K562 (cell line): ENCODE measurements at regions not wholly inside any gene's neighbourhood (a gene's known extent, or its start where the extent isn't known, plus 50 kb on each side); places are given as distances from the start of the nearest gene placed in this dataset.

Experiments used
- ADNP ChIP-seq: fragments of 200-800 bp; sonication (Bioruptor generic); IDR thresholded peaks from 2 replicates; pipeline ENCODE4 v1.6.1; 2016; ENCODE audit warnings: missing genetic modification characterization, missing compliant biosample characterization
- CBFA2T3 ChIP-seq: fragments of 450-650 bp; IDR thresholded peaks from 2 replicates; pipeline ENCODE4 v1.6.1; 2017
- CBFB ChIP-seq: sonication (generic); formaldehyde crosslinking; IDR thresholded peaks from 2 replicates; pipeline ENCODE4 v1.4.0; 2020; ENCODE audit warnings: mild to moderate bottlenecking, missing genetic modification reagents
- CBX5 ChIP-seq: IDR thresholded peaks from 2 replicates; pipeline ENCODE4 v1.6.1; 2014; ENCODE audit warnings: low read depth, borderline replicate concordance
- CBX8 ChIP-seq: fragments of 200-600 bp; sonication (generic); IDR thresholded peaks from 2 replicates; pipeline ENCODE4 v1.6.1; 2012; ENCODE audit warnings: borderline replicate concordance, mixed run types, low read depth, mild to moderate bottlenecking, moderate library complexity, mixed read lengths, low read length, control low read depth, inconsistent platforms; ENCODE audit not compliant: poor library complexity, severe bottlenecking; ENCODE audit errors: extremely low read depth
- CXXC5 ChIP-seq: fragments of 250-450 bp; sonication (Bioruptor Pico); IDR thresholded peaks from 2 replicates; pipeline ENCODE4 v1.8.0; 2022; ENCODE audit warnings: inconsistent platforms, mild to moderate bottlenecking, moderate library complexity
- HDAC3 ChIP-seq: fragments of 450-650 bp; IDR thresholded peaks from 2 replicates; pipeline ENCODE4 v1.6.1; 2018; ENCODE audit warnings: borderline replicate concordance, mild to moderate bottlenecking, moderate library complexity; ENCODE audit not compliant: partially characterized antibody
- HLTF ChIP-seq: fragments of 450-650 bp; IDR thresholded peaks from 2 replicates; pipeline ENCODE4 v1.6.1; 2016
- JUND ChIP-seq, 2 experiments: IDR thresholded peaks; 2 replicates in 1 of 2; 3 replicates in 1 of 2; pipeline ENCODE4 v1.6.1; 2011; ENCODE audit warnings: borderline replicate concordance in 2 of 2, low read depth in 2 of 2, low read length in 2 of 2, improper control_type of control experiment in 1 of 2, missing biosample characterization in 1 of 2, missing genetic modification characterization in 1 of 2, missing genetic modification reagents in 1 of 2
- MEIS2 ChIP-seq: fragments of 450-650 bp; IDR thresholded peaks from 2 replicates; pipeline ENCODE4 v1.6.1; 2014; ENCODE audit warnings: mild to moderate bottlenecking; ENCODE audit not compliant: partially characterized antibody
- MTF1 ChIP-seq: fragments of 250-450 bp; sonication (Bioruptor Pico); IDR thresholded peaks from 2 replicates; pipeline ENCODE4 v1.9.0; 2021; ENCODE audit warnings: moderate library complexity, mild to moderate bottlenecking, inconsistent platforms, borderline replicate concordance
- SOX6 ChIP-seq: fragments of 450-650 bp; IDR thresholded peaks from 2 replicates; pipeline ENCODE4 v1.6.1; 2014; ENCODE audit warnings: mild to moderate bottlenecking
- TAL1 ChIP-seq: fragments of 450-650 bp; IDR thresholded peaks from 2 replicates; pipeline ENCODE4 v1.6.1; 2016; ENCODE audit warnings: mild to moderate bottlenecking
- TCF3 ChIP-seq: sonication (generic); formaldehyde crosslinking; IDR thresholded peaks from 2 replicates; pipeline ENCODE4 v1.4.0; 2020; ENCODE audit warnings: mild to moderate bottlenecking, missing genetic modification reagents
- U2AF2 ChIP-seq: fragments of 200-400 bp; formaldehyde crosslinking; optimal IDR thresholded peaks from 2 replicates; pipeline ENCODE3; 2017; ENCODE audit warnings: low read depth, mild to moderate bottlenecking, low read length
- ZNF175 ChIP-seq: fragments of 200-800 bp; sonication (Bioruptor generic); IDR thresholded peaks from 2 replicates; pipeline ENCODE4 v1.6.1; 2016; ENCODE audit warnings: low read depth, mild to moderate bottlenecking, missing genetic modification characterization, missing compliant biosample characterization
- TF ChIP-seq, protein P1 (sequence below), 2 experiments: fragments of 200-800 bp in 1 of 2; sonication (Bioruptor generic) in 1 of 2; sonication (generic) in 1 of 2; formaldehyde crosslinking in 1 of 2; IDR thresholded peaks in 1 of 2; conservative IDR thresholded peaks in 1 of 2; 2 replicates each; pipeline versions ENCODE4 v1.5.0 to v1.6.1; 2016 to 2020; ENCODE audit warnings: missing compliant biosample characterization in 1 of 2, missing genetic modification characterization in 1 of 2, missing genetic modification reagents in 1 of 2
- TF ChIP-seq, protein P2 (sequence below): fragments of 250-450 bp; sonication (Bioruptor Pico); IDR thresholded peaks from 2 replicates; pipeline ENCODE4 v1.8.0; 2022; ENCODE audit warnings: inconsistent platforms
- TF ChIP-seq, protein P3 (sequence below): fragments of 250-450 bp; sonication (Bioruptor Pico); IDR thresholded peaks from 2 replicates; pipeline ENCODE4 v1.4.0; 2020; ENCODE audit warnings: mild to moderate bottlenecking

DNA sequence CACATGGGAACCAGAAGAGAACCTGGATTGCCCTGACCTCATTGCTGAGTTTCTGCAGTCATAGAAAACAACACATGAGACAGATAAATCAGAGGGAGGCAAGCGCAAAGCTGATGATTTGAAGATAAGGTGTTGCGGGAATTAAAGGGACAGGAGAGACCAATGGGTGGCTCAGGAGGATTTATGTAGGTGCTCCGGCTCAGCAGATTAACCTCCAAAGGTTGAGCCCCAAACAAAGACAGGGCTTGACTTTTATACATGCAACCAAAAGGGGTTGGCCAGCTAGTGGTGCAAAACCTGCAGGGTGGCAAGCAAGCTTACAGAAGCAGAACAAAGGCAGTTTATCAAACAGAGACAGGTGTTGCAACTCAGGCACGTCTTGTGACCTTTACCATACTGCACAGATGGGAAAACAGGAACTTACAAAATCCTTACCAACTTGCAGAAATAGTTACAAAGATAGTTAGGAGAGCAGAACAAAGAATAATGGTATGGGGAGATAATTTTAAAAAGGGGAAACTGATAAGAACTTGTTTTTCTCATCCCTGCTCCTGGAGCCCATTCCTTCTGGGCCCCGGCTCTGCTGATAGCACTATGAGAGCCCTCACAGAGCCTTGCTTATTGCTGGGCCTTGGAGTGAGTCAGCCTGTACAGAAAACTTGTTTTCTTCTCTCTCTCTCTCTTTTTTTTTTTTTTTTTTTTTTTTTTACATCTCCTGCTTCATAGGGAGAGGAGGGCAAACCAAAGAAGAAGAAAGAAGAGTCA is 93.6 kb downstream of the SNRPE start (continued):
- TF ChIP-seq, protein P1, sequence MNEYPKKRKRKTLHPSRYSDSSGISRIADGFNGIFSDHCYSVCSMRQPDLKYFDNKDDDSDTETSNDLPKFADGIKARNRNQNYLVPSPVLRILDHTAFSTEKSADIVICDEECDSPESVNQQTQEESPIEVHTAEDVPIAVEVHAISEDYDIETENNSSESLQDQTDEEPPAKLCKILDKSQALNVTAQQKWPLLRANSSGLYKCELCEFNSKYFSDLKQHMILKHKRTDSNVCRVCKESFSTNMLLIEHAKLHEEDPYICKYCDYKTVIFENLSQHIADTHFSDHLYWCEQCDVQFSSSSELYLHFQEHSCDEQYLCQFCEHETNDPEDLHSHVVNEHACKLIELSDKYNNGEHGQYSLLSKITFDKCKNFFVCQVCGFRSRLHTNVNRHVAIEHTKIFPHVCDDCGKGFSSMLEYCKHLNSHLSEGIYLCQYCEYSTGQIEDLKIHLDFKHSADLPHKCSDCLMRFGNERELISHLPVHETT (CRISPR knock-in tag; conservative IDR thresholded peaks at IDR 0.05 in 1 of 2, IDR thresholded peaks at IDR 0.05 in 1 of 2) = 0 out of 4 replicates have a peak, but pooled peaks of 1 of the 2 experiments have one; percentile 42
- TF ChIP-seq JUND (IDR thresholded peaks at IDR 0.05; ENCODE audit: borderline replicate concordance, low read depth, low read length) (no peak), JUND (tag; IDR thresholded peaks at IDR 0.05; ENCODE audit: borderline replicate concordance, low read depth, low read length) (0 out of 3 replicates have a peak, but pooled peaks have one; percentile 23), CBX8 (no peak), CBFB (CRISPR knock-in tag) (no peak), MTF1 (CRISPR knock-in tag) (no peak), HLTF (no peak), MEIS2 (peak; percentile 65), U2AF2 (no peak), CXXC5 (CRISPR knock-in tag) (peak; percentile 50; the same call in 1 of the 2 replicates), TCF3 (CRISPR knock-in tag) (peak; percentile 71), ADNP (tag) (0 out of 2 replicates have a peak, but pooled peaks have one; percentile 30), ZNF175 (CRISPR knock-in tag) (0 out of 2 replicates have a peak, but pooled peaks have one; percentile 35), HDAC3 (peak; percentile 19), CBFA2T3 (peak; percentile 64), TAL1 (peak; percentile 60), SOX6 (peak; percentile 93), CBX5 (peak; percentile 77; the same call in 1 of the 2 replicates)
- TF ChIP-seq, protein P2, sequence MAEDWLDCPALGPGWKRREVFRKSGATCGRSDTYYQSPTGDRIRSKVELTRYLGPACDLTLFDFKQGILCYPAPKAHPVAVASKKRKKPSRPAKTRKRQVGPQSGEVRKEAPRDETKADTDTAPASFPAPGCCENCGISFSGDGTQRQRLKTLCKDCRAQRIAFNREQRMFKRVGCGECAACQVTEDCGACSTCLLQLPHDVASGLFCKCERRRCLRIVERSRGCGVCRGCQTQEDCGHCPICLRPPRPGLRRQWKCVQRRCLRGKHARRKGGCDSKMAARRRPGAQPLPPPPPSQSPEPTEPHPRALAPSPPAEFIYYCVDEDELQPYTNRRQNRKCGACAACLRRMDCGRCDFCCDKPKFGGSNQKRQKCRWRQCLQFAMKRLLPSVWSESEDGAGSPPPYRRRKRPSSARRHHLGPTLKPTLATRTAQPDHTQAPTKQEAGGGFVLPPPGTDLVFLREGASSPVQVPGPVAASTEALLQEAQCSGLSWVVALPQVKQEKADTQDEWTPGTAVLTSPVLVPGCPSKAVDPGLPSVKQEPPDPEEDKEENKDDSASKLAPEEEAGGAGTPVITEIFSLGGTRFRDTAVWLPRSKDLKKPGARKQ (CRISPR knock-in tag) = no peak
- TF ChIP-seq, protein P3, sequence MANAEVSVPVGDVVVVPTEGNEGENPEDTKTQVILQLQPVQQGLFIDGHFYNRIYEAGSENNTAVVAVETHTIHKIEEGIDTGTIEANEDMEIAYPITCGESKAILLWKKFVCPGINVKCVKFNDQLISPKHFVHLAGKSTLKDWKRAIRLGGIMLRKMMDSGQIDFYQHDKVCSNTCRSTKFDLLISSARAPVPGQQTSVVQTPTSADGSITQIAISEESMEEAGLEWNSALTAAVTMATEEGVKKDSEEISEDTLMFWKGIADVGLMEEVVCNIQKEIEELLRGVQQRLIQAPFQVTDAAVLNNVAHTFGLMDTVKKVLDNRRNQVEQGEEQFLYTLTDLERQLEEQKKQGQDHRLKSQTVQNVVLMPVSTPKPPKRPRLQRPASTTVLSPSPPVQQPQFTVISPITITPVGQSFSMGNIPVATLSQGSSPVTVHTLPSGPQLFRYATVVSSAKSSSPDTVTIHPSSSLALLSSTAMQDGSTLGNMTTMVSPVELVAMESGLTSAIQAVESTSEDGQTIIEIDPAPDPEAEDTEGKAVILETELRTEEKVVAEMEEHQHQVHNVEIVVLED (CRISPR knock-in tag) = no peak
